ENCODE measurements at regions not wholly inside any gene's neighbourhood (a gene's known extent, or its start where the extent isn't known, plus 50 kb on each side); places are given as distances from the start of the nearest gene placed in this dataset.

DNA sequence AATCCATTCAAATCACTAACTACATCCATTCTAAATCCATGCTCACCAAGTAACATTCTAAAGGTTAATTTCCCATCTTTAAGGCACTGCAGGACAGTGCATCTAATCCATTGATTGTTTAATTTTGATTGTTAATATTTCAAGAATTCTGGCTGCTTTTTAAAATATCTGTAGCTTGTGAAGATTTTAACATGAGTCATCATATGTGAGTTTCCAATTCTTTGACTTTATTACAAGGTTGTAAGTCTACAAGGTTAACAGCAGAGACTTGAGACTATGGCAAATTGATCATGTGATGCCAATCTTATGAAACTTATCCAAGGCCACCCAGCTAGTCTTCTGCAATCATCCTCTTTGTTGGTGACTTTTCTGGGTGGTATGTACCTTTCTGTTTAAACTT, 349.2 kb upstream of the ZC3H15 start:
- TF ChIP-seq CTCF (IDR thresholded peaks at IDR 0.05) = no peak
- TF ChIP-seq POLR2A (IDR thresholded peaks at IDR 0.05) = no peak
